Activated CD4-positive, alpha-beta T cell treated with anti-CD3 and anti-CD28 coated beads, Interleukin-2, amount 50 U/mL, for 48 hours (primary cell): ENCODE measurements at regions not wholly inside any gene's neighbourhood (a gene's known extent, or its start where the extent isn't known, plus 50 kb on each side); places are given as distances from the start of the nearest gene placed in this dataset.

Experiments used
- DNase-seq, 2 experiments: peaks; one replicate each; pipeline ENCODE4 v3.0.0-alpha.2; 2020

DNA sequence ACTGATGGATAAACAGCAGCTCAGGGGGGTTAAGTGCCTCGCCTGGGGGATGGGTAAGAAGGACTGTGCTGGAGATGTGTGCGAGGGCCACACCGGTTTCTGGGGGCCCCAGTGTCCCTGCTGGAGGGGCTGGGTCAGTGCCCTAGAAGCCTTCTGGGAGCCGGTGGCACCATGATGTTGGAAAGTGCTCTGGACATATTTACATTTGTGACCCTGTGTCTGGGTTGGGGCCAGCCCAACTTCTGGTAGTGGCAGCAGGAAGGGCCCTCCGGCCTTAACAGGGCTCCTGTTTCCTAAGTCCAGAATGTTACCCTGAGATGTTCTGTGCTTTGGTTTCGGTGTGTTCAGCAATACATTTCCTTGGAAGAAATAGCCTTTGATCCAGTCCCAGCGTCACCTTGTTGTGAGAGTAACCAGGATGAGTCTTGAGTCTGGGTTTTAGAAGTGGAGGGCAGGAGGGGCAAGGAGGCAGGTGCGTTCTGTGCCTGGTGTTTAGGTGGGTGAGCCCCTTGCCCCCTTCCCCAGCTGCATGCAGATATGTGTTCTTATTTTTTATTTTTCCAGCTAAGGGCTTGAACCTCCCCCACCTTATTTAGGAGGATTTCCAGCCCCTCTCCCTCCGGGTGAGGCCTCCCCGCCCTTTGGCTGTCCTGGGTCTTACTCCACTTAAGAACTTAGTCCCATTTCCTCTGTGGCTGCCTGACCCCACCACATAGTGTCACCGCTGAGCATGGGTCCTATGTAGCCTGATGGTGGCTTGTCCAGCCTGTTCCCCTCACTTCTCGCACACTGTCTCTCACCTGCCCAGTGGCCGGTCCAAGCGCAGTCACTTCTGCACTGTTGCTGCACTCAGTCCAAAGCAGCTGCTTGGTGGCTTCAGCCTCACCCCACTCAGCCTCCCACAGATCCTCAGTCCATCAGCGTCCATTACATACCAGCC is 132.7 kb upstream of the HS6ST1 start:
- no peak for DNase-seq

DNA sequence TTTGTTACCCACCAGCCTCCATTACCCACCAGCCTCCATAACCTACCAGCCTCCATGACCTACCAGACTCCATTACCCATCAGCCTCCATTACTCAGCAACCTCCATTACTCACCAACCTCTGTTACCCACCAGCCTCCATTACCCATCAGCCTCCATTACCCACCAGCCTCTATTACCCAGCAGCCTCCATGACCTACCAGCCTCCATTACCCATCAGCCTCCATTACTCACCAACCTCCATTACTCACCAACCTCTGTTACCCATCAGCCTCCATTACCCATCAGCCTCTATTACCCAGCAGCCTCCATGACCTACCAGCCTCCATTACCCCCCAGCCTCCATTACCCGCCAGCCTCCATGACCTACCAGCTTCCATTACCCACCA is 133.3 kb upstream of the HS6ST1 start:
- DNase-seq = no peak

DNA sequence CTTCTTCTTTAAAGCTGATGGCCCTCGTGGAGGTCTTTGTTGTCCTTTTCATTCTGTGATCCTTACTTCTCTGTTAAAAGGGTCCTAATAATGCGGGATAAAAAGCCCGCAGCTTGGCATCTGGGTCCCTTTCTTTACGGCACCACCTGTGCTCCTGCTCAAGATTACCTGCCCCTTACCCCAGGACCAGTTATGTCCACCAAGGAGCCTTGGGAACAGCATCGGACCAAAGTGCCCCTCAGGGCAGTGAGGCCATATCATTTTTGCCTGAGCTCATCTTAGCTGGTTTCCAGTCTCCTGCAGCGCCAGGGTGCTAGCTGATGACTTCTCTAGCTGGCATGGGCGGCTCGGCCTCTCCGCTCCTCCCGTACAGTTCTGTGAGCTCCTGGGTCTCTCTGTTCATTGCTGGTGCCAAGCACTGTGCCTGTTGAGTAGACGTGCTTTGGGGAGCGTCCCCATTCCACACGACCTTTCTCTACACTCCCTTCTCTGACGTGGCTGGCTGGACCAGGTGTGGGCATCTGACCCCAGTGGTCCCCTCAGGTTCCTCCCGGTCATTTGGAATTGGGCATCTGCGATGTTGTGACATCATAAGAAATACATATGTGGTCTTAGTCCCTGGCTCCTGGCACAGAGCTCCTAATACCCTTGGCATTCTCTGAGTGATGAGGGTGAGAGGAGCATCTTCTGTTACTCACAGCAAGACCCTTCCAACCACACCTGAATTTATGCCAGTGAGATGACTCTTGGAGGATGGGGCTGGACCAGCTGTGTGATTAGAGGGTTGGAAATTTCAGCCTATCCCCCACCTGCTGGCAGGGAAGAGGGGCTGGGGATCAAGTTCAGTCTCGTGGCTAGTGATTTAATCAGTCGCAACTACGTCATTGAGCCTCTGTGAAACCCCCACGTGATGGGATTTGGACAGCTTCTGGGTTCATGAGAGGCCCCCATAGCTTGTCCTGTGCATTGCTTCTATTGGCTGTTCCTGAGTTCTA is 134.2 kb upstream of the HS6ST1 start:
- DNase-seq = no peak

DNA sequence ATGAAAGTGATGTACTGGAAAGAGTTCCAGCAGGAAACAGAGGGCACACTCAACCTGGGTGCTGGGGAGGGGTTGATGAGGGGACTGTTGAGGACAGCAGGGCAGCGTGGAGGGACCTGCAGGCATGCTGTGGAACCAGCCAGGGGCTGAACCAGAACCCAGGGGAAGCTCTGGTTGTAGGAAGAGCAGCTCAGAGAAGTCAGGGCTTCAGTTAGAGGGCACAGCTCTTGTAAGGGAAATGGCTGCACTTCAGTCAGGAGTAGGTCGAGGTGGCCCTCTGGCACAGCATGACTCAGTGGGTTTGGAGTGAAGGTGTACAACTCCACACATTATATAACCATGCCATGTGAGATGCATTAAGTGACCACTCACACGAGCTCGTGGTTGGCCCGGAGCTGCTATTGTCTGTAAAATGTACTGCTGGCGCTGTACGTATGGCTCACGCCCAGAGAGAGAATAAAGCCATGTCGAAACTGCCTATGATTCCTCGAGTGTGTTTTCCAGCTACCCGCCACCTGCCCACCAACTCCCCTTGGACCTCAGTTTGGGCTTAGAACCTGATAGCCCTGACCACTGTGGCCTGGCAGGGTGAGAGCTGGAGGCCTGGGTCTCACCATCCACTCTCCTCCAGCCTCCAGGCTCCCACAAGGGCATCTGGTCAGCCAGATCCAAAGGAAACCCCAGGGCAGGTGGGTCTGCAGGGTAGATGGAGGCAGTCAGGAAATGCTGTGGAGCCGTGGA is 136.5 kb upstream of the HS6ST1 start:
- no peak for DNase-seq

DNA sequence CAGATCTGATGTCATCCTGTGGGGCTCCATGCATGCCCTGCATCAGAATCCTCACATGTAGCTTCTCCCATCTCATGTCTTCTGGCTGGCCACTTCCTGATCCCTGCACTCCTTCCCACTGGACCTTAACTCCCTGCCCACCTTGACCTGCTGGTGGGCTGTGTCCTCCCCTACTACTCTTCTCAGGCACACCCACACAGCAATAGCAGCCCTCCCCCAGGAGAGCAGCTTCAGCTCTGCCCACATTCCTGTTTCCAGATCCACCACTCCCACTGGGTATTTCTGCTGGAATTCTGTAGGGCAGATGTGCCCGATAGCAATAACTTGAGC is 137.0 kb upstream of the HS6ST1 start:
- no peak for DNase-seq

DNA sequence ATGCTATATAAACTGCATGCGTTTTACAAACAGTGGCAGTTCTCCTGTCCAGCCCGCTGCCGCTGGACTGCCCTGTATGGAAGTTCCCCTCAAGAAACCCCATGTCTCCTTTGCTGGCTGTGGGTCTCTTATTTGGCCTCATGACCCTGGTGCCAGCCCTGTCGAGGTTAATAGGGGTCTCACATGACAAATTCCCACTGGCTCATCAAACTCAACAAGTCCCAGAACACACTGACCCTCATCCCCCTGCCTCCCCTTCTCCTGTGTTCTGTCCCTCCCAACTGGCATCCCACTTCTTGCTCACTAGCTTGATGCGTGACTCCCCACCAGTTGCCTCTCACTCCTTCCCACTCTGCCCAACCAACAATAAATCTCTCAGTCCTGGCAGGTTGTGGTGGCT is 137.6 kb upstream of the HS6ST1 start:
- DNase-seq = no peak

DNA sequence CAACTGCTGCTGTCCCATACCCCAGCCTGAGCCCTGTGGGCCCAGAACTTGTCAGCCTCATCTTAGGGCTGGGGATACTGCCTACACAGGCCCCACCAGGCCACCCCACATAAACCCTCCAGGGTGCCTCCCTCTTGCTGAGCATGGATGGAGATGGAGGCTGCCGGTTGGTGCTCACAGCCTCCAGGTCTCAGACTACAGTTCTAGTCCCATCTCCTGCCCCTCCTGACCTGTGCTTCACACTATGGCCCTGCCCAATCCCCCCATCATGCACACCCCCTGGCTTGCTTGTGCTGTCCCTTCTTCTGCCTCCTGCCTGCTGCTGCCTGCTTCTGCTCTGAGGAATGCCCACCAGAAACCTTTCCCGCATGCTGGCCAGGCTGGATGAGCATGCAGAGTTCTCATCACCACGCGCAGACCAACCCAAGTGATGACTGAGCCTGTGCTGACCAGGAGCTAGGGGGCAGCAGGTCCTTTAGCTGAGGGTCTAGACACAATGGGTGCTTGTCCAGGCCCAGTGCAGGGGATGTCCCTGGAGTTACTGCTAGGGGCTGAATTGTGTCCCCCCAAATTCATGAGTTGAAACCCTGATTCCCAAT is 138.4 kb upstream of the HS6ST1 start:
- no peak for DNase-seq

DNA sequence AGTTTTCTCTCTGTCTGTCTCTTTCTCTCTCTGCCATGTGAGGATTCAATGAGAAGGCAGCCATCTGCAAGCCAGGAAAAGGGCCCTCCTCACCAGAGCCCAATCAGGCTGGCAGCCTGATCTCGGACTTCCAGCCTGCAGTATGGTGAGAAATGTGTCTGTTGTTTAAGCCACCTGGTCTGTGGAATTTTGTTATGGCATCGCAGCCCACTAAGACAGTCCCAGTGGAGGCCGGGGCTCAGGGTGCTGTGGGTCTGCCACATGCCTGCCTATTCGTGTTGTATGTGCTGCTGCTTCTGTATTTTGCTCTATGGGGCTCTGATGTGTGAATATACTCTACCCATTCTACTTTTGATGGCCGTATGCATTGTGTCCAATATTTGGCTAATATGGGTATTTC is 139.0 kb upstream of the HS6ST1 start:
- no peak for DNase-seq

DNA sequence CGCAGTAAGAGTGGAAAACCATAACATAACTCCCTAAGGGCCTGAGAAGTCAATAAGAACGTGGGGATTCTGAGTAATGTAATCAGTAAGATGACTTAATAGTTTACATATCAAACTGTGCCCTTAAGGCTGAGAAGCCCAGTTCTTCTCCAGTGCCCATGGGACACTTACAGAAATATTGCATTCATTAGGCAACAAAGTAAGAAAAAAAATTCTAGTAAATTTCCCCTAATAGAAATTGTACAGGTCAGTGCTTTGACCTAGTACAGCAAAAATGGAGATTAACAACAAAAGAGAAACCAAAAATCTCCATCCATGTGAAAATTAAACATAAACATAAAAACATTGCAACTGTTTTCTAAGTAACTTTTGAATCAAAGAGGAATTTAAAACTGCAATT is 139.8 kb upstream of the HS6ST1 start:
- DNase-seq = no peak

DNA sequence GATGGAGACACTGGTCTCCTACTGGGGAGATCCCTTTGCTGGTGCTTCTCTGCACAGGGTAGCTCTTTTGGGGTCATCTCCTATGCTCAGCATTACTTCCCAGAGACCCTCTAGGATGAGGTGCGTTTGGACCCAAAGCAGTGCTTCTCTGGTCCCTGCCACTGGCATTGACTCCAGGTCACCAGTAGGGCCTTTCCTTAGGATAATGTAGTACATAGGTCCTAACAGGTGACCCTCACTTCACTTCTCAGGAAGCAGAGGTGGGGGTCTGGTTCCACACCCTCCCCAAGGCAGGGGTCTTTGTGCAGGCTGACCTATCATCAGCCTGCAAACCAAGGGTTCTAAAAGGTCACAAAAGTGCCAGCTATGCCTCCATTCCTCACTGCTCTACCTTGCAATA is 145.8 kb upstream of the HS6ST1 start:
- DNase-seq = no peak

DNA sequence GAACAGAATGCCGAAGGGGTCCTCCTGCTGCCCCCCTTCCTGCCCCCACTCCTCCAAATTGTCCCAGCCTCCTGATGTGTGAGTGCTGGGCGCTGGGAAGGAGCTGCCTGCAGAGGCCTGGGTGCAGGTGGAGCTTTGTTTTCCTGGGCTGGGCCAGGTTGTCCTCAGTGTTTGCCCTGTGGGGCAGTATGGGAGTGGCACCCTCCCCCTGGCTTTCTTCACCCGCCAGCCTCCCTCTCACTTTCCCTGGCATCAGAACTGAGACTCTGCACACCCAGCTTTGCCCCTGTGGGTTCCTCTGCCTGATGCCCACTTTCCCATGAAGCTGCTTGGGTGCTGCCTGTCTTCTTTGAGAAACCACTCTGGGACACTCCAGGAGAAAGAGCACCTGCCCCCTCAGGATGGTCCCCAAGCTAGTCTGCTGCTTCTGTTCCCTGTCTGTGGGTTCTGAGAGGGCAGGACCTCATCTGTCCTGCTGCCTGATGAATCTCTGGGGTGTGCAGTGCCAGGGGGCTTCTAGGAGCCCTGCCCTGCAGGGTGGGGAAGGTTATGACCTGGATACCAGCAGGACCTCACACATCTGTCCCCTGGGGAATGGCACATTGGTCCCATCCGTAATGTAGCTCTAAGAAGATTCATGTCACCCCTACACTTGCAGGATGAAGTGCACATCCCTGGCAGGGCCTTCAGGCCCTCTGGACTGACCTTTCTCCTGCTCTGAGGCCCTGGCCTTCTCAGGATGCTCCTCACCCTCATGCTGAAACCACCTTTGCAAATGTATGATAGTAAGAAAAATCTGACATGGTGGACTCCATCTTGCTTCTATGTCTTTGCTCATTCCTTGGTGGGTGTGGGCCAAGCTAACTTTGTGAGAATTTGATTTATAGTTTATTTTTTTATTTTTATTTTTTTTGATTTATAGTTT is 146.8 kb upstream of the HS6ST1 start:
- DNase-seq = no peak

DNA sequence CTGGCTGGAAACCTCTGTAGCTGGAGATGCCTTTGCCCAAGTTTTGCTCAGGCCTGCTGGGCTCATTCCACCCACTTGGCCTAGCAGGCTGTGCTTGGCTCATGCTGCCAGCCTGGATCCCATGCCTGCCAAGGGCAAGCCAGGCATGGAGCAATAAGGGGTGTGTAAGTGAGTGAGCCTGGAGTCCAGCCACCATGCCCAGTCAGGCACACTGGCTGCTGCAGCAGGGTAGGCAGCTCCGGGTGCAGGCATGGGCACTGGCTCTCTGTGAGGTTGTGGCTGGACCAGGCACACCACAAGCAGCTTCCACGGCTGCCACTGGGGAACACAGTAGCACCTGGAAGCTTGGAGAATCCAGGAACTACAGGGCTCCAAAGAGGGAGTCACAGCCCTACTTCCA is 147.7 kb upstream of the HS6ST1 start:
- DNase-seq = no peak

DNA sequence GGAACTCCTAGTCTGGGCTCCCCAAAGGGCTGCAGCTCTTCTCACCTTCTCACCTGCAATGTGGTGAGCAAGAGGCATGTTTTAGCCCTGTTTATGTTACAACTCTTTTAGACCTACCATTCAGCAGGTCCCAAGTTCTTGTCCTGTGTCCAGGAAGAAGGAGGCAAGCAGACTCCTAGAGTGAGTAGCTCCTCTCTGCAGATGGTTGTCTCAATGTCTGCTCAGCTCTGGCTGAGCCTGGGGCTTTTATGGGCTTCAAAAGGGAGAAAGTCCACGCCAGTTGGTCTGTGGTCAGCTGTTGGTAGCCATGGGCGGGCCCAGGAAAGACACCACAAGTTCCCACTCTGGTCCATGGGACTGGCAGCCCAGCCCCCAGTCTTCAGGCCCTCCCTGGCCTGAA is 148.1 kb upstream of the HS6ST1 start:
- no peak for DNase-seq

DNA sequence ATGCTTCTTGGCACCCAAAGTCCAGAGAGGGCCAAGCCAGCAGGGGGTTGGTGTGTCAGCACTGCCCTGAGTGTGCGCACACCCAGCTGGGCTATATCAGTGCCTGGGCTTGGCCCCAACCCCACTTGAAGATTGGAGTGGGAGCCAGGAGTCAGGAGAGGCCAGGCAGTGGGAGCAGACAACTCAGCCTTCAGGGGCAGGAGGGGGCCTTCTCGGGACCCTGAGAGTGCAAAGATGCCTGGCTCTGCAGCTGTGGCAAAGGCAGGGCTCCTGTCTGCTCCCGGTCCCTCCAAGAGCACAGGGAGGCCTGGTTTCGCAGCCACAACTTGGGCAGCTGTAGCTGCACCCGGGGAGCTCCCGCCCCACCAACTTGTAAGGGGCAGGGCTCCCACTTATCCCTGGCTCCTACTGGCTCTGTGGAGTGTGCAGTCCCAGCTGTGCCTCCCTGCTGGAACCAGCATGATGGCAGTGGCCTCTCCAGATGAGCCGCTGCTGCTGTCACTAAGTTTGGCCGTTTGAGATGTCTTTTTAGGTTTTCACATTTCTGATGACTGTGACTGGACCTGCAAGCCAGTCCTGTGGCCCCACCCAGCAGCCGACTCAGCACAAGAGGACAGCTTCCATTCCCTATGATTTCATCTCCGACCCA is 148.8 kb upstream of the HS6ST1 start:
- DNase-seq = no peak

DNA sequence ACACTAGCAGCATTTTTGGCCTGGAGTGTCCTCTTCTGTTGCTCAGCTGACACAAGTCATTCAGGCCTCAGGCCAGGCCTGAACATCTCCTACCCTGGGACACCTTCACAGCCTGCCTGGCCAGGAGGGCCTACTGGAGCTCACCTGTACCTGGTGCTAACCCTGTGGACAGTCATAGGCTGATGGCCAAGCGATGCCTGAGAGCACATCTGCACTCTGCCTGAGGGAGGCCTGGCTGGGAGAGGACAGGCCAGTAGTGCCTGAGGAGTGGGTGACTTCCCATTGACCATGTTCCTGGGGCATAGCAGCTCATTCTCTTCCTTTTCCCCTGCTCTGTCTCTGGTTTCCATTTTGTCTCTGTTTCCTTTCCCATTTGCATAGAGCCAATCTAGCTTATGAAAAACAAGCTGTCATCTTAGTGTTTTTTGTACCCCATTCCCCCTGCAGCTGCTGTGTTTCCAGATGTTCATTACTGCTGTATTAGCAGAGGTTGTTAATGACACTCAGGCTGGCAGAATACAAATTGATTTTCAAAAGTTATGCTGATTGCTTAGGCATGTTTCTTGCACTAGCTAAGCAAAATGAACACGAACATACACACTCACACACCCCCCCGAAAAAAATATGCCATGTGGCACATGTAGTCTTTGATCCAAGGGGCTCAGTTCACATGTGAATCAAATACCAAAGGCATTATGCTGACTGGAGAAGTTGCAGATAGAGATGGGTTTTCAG is 149.7 kb upstream of the HS6ST1 start:
- DNase-seq = no peak

DNA sequence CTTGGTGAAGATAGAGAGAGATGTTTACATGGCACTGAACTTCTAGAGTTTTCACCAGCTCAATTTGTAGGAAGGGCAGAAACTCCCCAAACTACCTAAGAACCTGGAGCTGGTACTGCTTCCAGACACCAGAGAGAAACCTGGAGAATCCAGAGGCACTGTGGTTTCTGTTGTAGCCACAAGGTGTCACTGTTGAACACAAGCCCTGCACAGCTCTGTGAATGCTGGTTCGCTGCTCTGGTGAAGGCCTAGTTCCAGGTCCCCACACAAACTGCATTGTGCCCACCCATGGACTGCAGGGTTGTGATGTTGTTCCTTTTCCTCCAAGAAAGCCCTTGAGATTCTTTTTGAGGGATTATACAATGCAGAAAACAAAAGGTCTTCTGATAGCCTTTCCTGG is 150.5 kb upstream of the HS6ST1 start:
- DNase-seq = peak in 1 of 2 experiments; percentile 10

DNA sequence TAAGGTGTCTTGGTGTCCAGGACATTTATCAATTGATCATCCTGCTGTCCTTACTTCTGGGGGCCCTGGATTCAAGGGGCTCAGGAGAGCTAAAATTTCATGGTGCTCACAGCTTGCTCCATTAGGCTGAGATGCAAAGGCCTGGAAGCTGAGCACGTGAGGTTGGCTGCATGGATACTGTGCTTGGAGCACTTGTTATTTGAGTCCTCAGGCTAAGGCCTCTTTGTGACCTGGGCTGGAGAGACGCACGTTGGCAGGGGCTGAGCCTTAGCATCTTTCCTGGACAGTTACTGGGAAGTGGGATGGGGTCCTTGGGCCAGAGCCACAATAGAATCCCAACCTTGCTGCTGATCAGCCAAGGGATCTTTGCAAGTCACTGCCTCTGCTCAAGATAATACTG is 151.2 kb upstream of the HS6ST1 start:
- no peak for DNase-seq

DNA sequence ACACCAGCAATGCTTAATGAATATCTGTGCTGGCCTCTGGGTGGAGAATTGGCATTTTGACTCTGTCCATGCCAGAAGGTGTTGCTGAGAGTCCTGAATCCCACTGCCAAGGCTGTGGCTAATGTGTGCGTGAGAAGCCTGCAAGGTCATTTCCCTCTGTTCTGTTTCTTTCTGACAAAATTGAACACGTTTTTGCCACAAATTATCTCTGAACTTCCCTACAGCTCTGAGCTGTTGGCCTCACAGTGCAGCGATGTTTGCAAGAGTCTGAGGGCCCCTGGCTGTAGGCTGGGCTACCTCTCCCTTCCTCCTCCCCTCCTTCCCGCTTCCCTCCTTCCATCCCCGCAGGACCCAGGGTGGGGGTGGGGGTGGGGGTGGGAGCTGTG is 154.1 kb upstream of the HS6ST1 start:
- no peak for DNase-seq

DNA sequence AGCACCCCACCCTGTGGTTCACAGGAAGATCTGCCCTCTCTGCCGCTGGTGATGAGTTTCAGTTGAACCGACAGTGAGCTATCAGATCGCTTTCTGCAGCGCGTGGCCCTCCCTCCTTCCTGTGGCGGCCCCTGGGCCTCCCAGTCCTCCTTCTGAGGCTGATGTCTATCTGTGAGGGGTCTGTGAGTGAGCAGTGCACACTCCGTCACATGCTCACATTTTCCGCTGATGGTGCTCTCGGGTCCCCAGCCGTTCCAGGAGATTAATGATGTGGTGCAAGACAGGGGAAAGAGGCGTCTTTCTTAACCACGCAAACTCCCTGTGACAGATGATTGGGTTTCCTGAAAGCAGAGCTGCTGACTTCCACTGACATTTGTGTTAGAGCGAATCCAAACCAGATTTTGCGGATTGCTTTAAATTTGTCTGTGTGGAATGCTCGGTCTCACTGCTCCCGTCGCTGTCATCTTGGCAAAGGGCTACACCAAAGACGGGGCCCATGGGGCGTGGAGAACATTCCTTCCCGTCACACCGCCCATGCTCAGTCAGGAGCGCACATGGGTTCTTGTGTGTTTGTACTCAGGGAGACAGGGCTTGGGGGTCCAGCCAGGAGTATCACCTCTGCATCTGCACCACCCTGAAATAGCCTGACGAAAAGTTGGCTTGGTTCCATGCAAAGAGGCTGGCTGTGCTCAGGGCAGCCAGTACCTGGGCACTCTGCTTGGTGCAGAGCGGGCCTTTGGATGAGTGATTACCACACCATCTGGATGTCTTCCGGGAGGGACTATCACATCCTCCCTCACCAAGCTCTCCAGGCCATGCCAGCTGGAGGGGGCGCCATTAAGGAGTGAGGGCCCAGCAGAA is 154.7 kb upstream of the HS6ST1 start:
- peak; percentile 24 to 32 for DNase-seq
